Coronary artery (tissue), 2 donors: ENCODE measurements at regions not wholly inside any gene's neighbourhood (a gene's known extent, or its start where the extent isn't known, plus 50 kb on each side); places are given as distances from the start of the nearest gene placed in this dataset.

Source experiments
- DNase-seq: peaks from one replicate; pipeline ENCODE4 v3.0.0-alpha.2; 2017; ENCODE audit warnings: low spot score
- H3K27ac ChIP-seq, 2 donors: fragments of 200-600 bp; sonication (generic); one replicate each; pipeline ENCODE4 v1.5.1; 2016 to 2019
- H3K4me3 ChIP-seq: fragments of 200-600 bp; sonication (generic); 2 replicates; pipeline ENCODE4 v1.5.1; 2016; ENCODE audit warnings: mild to moderate bottlenecking, moderate library complexity
- CTCF ChIP-seq: fragments of 200-600 bp; sonication (generic); IDR thresholded peaks from one replicate; pipeline ENCODE4 v1.5.1; 2019; ENCODE audit warnings: antibody characterized with exemption

DNA sequence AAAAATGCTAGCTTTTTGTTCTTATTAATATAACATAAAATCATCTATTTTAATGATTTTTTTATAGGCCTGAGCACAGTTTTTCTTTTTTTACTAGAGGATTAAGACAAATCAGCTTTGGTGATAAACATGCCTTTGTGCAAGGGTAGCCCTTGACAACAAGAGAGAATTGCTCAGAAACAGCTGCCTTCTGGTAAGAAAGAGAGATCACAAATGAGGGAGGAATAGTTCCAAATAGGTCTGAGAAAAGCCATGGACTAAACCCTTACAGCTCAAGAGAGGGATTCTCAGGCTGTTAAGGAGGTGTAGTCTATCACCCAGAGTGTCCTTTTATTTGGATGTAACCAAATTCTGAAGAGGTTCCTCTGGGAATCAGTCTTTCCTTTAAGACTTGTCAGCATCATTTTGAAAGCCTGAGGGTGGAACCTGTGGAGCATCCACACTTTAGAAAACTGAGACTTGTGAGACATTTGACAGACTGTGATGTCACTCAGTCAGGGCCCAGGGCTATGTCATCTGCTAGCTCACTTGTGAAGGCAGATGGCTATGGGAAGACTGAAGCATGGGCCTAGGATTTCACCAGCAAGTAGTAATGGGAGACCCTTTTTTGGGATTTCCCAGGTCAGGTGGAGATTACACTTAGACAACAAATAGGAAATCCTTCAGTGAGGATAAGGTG lies 102.9 kb upstream of the KCNAB1 start:
- no peak for DNase-seq
- Histone ChIP-seq H3K27ac (no peak overlapping the region), H3K4me3 (no peak overlapping the region)
- no peak for TF ChIP-seq CTCF

DNA sequence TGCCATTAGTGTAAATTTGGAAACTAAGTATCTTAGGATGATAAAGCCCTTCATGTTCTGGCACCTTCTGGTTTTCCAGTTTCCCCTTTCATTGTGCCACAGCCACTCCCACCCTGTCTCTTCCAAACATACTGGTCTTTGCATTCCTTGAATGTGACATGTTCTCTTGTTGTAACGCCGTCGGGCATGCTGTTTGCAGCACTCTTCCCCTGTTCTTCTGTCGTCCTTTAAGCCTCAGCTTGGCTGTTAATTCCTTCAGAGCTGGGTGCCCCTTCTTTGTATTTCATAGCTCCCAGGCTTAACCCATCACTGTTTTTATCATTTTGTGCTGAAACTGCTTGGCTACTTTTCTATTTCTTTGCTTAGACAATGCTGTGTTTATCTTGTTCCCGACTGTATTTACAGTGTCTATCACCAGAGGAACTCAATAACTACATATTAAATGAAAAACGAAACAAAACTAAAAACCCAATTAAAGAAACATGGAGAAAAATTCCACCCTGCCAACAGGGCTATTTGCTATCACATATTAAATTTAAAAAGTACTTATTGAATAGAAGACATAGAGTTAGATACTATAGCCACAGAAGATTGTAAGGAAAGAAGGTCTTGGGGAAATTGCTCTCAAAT lies 95.4 kb upstream of the KCNAB1 start:
- TF ChIP-seq CTCF, result no peak
- DNase-seq, result no peak
- H3K4me3 ChIP-seq, result peak overlapping the region; percentile 43
- H3K27ac ChIP-seq, result no peak overlapping the region

DNA sequence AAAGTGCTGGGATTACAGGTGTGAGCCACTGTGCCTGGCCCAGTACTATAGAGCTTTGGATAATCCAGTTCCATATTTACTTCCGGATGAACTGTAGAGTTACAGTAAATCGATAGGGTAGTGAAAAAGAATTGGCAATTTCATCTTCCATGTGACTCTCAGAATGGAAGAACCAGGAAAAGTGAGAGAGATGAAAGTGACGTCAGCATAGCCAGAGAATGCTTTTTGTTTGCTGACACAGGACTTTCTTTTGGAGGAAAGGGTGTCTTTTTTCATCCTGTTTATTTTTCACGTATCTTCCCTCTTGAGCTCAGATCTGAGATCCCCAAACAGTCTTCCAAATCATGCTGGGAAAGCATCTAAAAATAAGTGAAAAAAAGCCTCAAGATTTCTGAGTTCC lies 91.2 kb upstream of the KCNAB1 start:
- H3K27ac ChIP-seq, result no peak overlapping the region
- DNase-seq, result no peak
- TF ChIP-seq CTCF, result no peak
- H3K4me3 ChIP-seq, result no peak overlapping the region

DNA sequence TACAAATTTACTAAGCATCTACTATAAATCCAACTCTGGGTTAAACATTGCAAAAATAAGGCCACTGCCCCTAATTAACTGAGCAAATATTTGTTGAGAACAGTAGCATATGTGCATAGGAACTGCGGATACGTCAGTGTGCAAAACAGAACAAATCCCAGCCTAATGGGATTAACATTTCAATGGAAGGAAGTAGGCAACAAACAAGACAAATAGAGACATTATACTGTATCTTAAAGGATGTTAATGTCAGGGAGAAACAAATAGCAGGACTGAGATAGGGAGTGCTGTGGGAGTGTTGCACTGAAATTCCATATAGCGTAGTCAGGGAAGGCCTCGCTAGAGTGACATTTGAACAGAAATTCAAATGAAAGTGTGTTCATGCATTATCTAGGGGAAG lies 89.7 kb upstream of the KCNAB1 start:
- no peak for DNase-seq
- no peak overlapping the region for H3K4me3 ChIP-seq
- no peak for TF ChIP-seq CTCF
- H3K27ac ChIP-seq, result no peak overlapping the region

DNA sequence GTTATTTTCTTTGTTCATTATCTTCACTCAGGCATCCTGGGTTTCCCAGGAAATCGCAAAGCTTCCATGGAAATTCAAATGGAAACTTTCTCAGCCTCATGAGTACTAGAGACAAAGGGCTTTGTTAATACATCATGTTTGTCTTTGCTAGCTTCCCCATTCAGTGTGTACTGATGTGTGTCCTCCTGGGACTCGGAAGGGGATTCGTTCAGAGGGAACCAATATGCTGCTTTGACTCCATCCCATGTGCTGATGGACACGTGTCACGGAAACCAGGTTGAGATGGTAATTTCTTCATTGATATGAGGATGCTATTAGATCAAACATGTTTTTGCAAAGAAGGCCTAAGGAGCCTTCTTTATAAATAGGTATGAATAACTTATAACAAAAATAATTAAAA lies 87.0 kb upstream of the KCNAB1 start:
- DNase-seq, result no peak
- no peak for TF ChIP-seq CTCF
- Histone ChIP-seq H3K27ac (no peak overlapping the region), H3K4me3 (no peak overlapping the region)

DNA sequence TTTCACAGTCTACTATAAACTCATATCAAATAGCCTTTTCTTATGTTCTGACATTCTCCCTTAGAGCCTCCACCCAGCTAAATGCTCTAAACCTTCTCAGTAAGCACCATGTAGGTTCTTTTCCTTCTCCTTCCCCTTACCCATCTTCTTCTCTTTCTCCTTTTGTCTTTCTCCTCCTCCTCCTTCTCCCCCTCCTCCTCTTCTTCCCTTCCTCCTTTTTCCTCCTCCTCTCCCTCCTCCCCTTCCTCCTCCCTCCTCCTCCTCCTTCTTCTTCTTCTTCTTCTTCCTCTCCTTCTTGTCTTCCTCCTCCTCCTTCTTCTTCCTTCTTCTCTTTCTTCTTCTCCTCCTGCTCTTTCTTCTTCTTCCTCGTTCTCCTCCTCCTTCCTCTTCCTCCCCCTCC lies 85.2 kb upstream of the KCNAB1 start:
- no peak for TF ChIP-seq CTCF
- no peak for DNase-seq
- H3K27ac ChIP-seq, result no peak overlapping the region
- no peak overlapping the region for H3K4me3 ChIP-seq
